Astrocyte (in vitro differentiated cells and primary cell): ENCODE measurements at regions not wholly inside any gene's neighbourhood (a gene's known extent, or its start where the extent isn't known, plus 50 kb on each side); places are given as distances from the start of the nearest gene placed in this dataset.

Source experiments
- EZH2 ChIP-seq: IDR thresholded peaks from 2 replicates; pipeline ENCODE4 v1.6.1; 2012; ENCODE audit warnings: mild to moderate bottlenecking, low read length, inconsistent platforms; ENCODE audit not compliant: insufficient read depth
- TF ChIP-seq, protein P1 (sequence below): IDR thresholded peaks from 2 replicates; pipeline ENCODE4 v1.5.1; 2011; ENCODE audit warnings: low read depth, mild to moderate bottlenecking, inconsistent platforms, low read length, moderate library complexity; ENCODE audit not compliant: insufficient read depth

DNA sequence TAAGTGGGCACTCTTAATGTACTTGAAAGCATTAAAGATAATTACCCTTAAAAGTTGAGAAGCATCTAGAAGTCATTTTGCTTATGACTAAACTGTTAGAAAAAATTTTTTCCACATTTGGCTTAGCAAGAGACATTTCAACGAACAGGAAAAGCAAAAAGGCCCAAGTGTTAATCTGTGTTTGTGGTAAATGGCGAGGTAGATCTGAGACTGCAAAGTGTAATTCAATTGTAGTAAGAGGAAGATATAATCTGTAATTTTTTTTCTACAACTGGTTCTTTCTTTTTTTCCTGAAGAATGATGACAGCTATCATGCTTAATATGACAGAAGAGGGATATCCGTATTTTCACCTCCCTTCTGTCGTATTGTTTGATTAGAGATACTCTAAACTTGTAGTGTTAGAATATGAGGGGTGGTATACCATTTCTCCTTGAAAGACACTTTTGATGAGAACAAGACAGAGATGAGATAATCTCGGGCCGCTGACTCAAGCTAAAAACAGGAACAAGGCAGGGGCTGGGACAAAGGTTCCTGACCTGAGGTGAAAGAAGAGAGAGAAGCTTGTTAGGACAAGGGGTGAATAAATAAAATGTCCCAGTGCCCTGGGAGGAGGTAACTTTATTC lies 459.3 kb upstream of the ZNF608 start:
- TF ChIP-seq, protein P1, sequence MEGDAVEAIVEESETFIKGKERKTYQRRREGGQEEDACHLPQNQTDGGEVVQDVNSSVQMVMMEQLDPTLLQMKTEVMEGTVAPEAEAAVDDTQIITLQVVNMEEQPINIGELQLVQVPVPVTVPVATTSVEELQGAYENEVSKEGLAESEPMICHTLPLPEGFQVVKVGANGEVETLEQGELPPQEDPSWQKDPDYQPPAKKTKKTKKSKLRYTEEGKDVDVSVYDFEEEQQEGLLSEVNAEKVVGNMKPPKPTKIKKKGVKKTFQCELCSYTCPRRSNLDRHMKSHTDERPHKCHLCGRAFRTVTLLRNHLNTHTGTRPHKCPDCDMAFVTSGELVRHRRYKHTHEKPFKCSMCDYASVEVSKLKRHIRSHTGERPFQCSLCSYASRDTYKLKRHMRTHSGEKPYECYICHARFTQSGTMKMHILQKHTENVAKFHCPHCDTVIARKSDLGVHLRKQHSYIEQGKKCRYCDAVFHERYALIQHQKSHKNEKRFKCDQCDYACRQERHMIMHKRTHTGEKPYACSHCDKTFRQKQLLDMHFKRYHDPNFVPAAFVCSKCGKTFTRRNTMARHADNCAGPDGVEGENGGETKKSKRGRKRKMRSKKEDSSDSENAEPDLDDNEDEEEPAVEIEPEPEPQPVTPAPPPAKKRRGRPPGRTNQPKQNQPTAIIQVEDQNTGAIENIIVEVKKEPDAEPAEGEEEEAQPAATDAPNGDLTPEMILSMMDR: no peak
- TF ChIP-seq EZH2: no peak
